Amniotic stem cell (primary cell): ENCODE measurements at regions not wholly inside any gene's neighbourhood (a gene's known extent, or its start where the extent isn't known, plus 50 kb on each side); places are given as distances from the start of the nearest gene placed in this dataset.
"Not testable (repeated sequence)": the region's sequence is repeated elsewhere in the genome, so short reads cannot be mapped to it uniquely, and the experiment has no call there.

Experiments
- DNase-seq: peaks from one replicate; lab custom pipeline; 2025; lab: John Stamatoyannopoulos, UW

GRCh38 chr13:97875911-97876310 lies 77.6 kb upstream of the IPO5 start:
- no peak for DNase-seq

- no peak for DNase-seq
Measured at GRCh38 chr13:97878431-97879375, 74.8 kb upstream of the IPO5 start.

- DNase-seq: peak; percentile 55
Measured at GRCh38 chr13:97879646-97880310, 73.7 kb upstream of the IPO5 start.

- DNase-seq: no peak
Measured at GRCh38 chr13:97880311-97880675, 73.2 kb upstream of the IPO5 start.

- DNase-seq: no peak
Measured at GRCh38 chr13:97881556-97881955, 71.9 kb upstream of the IPO5 start.

DNA sequence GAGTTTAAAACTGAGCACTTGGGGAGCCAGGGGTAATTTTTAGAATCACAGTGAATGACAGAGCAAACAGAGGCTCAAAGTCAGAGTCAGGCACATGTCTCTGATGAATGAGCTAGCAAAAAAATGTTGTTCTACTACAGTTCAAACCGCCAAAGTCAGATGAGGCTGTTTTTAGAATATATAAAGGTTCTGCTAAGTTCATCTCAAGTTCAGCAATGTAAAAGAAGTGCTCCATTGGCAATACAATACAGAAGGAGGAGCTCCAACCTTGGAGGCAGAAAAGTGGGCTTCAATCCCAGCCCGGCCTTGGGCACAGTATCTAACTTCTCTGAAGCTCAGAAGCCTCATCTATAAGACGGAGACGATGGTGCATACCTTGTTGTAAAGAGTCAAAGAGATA lies 70.1 kb upstream of the IPO5 start:
- DNase-seq: no peak

DNA sequence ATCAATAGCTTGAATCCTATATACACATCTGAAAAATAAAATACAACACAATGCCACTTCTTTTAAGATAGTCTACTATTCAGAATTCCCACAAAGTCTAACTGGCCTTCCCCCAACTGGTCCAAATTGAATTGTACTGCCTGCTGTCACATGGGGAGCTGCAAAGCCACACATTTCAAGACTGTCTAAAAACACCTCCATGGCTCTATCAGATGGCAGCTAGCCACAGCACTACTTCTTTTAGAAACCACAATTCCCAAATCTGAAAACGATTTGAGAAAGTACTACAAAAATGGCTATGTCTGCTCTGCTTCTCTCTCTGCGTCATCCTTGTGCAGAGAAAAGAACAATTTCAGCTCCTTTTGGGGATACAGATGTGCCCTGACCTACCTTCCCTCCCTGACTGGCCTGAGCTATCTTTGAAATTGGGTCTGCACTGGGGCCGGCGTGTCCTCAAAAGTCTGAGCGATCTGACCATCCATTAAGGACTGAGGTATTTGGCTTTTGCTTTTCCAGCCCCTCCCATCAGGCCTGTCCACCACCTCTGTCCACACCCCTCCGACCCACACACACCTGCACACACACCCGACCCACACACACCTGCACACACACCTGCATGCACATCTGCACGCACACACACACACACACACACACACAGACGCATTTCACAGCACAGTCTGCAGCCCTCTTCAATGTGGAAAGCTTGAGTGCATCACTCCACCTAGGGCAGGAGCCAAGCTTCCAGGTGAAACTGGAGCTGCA lies 68.6 kb upstream of the IPO5 start:
- DNase-seq: no peak

GRCh38 chr13:97885641-97886040 lies 67.8 kb upstream of the IPO5 start:
- no peak for DNase-seq

DNA sequence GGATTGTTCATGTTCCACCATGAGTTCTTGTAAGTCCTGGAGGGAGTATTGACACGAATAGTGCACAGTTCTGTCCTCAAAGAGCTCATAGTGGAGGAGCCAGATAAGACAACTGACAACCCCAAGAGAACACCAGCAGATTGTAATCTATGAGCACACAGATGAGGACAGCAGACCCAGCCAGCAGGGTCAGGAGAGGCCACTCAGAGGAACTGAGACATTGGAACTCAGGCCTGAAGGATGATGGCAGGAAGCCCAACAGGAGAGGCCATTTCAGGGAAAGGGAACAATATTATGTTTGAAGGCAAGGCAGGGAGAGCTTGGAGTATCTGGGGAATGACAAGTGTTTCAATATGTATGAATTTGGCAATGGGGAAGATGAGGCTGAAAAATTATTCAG lies 63.7 kb upstream of the IPO5 start:
- no peak for DNase-seq

- DNase-seq: no peak
Measured at GRCh38 chr13:97890573-97890972, 62.9 kb upstream of the IPO5 start.

GRCh38 chr13:97891964-97892363 lies 61.5 kb upstream of the IPO5 start:
- not testable (repeated sequence) for DNase-seq

GRCh38 chr13:97892717-97893116 lies 60.8 kb upstream of the IPO5 start:
- no peak for DNase-seq

GRCh38 chr13:97895383-97895782 lies 58.1 kb upstream of the IPO5 start:
- no peak for DNase-seq

GRCh38 chr13:97896446-97896845 lies 57.0 kb upstream of the IPO5 start:
- DNase-seq: no peak

GRCh38 chr13:97901716-97902115 lies 51.8 kb upstream of the IPO5 start:
- no peak for DNase-seq
